ELF-1 (cell line): ENCODE measurements at regions not wholly inside any gene's neighbourhood (a gene's known extent, or its start where the extent isn't known, plus 50 kb on each side); places are given as distances from the start of the nearest gene placed in this dataset.

ENCODE experiments used
- DNase-seq: peaks from one replicate; pipeline ENCODE4 v3.0.0-alpha.2; 2016; ENCODE audit warnings: low read depth, low spot score

DNA sequence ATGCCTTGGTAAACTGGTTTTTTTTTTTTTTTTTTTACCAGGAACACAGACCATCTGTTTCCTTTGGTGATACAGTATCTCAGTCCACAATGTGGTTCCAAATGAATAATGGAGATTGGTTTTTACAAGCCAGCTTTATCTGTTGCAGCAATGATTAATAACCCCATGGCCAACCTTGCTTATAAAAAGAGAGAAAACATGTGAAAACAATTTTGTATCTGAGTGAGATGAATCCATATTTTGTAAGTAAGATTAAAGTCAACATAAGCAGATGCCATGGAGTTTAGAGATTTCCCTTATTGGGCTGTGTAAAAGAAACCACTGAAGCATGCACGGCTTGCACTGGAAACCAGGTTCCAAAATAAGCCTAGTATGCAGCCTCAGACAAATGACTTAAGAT, 108.6 kb upstream of the CNTNAP5 start:
- DNase-seq: no peak

DNA sequence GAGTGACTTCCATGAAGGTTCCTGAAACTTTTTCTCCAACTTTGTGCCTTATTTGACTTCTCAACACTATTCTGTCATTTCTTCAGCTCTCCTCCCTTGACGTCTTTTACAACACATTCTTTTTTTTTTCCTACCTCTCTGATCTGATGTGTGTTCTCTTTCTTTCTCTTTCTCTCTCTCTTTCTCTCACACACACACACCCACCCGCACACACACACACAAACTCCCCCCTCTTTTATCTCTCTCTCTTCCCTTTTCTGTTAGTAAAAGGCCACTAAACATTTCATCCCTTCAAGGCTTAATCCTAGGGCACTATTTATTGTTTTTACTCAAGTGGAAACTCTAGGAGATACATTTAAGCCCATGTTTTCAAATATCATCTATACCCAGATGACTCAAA, 107.8 kb upstream of the CNTNAP5 start:
- no peak for DNase-seq

DNA sequence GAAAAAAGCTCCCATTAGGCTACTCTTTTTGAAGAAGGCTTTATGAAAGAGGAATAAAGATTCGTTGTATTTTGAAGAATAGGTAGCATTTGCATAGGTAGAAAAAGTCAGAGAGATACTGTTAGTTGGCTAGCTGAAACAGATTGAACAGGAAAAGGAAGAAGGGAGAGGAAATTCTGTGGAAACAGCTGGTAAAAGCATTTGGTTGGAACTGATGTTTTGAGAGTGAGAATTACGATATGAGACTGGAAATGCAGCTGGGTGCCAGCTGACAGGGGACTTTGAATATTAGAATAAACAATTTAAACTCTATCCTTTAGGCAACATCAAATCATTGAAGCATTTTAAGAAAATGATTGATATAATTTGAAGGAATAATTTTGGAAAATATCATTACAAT, 96.7 kb upstream of the CNTNAP5 start:
- DNase-seq: no peak

DNA sequence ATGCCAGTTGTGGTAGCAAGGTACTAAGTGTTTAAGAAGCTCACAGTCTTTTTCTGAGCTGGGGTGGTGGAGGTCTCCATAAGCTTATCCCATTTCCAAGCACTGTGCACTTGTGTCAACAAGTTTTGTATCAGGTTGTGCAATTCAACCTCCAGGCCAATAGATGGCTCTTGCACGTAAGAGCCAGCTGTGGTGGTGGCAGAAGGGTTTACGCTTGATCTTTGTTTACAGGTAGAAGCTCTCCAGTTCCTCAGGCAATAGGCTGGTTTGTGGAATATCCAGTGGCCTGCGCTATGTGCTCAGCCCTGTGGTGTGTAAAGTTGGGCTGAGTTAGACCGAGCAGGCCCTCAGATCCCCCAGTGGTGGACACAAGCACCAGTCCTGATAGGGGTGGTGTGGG, 89.7 kb upstream of the CNTNAP5 start:
- no peak for DNase-seq

DNA sequence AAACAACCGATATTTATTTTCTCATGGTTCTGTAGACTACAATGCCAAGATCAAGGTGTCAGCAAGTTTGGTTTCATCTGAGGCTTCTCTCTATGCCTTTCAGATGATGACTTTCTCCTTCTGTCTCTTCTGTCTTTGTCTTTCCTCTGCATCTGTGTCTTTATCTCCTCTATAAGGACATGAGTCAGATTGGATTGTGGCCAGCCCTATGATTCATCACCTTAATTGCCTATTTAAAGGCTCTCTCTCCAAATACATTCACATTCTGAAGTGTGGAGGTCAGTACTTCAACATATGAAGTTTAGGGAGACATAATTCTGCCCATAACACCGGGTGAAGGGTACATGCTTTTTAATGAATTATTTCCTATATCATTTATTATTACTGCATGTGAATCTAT, 71.2 kb upstream of the CNTNAP5 start:
- no peak for DNase-seq

DNA sequence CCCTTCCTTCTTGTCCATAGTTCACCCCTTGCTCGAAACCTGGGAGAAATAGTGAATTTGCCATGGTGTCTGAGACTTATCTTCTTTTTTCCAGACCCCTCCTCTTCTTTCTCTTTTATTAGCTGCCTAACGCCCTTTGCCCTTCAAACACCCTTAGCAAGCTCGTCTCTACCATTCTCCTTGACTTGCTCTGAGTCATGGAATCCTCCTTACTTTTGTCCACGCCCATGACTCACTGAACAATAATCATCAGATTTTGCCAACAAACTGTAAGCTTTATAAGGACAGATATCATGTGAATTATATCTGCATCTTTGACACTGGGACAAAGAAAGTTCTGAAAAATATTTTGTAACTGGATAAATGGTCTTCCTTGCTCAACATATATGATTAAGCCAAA, 67.1 kb upstream of the CNTNAP5 start:
- no peak for DNase-seq

DNA sequence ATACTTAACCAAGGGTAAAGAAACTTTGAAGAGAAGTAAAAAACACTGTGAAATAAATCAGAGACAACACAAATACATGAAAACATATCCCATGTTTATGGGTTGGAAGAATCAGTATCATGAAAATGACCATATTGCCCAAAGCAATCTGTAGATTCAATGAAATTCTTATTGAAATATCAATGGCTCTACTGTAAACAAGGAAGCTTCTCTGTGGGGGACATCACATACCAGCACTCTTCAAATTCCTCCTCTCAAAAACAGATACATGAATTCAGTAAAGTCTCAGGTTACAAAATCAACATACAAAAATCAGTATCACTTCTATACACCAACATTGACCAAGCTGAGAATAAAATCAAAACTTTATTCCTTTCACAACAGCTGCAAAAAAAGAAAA, 63.5 kb upstream of the CNTNAP5 start:
- DNase-seq: no peak

DNA sequence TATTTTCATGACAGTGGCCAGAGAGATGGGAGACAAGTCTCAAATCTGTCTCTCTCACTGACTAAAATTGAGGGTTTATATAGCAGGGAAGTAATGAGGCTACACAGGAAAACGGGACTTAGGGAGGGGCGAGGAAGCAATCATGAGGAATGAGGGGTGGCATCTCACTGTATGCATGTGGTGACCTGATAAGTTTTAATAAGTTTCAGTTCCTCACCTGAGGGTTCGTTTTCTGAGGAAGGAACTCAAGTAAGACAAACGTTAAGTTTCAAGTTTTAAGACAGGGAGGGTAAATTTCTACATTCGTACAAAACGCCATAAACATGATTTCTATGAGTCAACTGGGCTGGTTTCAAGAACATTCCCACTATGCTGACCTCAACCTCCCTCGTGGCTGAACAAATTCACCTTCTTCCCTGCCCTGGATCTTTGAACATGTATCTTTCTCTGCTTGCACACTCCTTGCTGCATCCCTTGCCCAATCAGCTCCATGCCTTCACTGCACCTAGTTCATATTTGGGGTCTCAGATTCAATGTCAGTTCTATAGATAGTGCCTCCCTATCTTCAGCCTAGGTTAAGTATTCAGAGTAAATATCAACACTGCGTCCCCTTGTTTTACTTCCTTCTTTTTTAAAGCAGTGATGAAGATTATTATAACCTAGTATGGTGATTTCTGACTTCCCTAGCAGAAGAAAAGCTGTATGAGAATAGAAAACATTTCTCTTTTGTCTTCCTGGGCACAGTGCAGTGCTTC, 53.3 kb upstream of the CNTNAP5 start:
- no peak for DNase-seq
